ENCODE measurements at regions not wholly inside any gene's neighbourhood (a gene's known extent, or its start where the extent isn't known, plus 50 kb on each side); places are given as distances from the start of the nearest gene placed in this dataset.

- no peak for TF ChIP-seq RAD21 (IDR thresholded peaks at IDR 0.05; ENCODE audit: low read depth)
- TF ChIP-seq REST (IDR thresholded peaks at IDR 0.05; ENCODE audit: low read depth) = no peak
- TF ChIP-seq TEAD4 (IDR thresholded peaks at IDR 0.05) = no peak
Measured at GRCh38 chr5:104088876-104089778, 526.5 kb upstream of the NUDT12 start.

- TF ChIP-seq TEAD4 (IDR thresholded peaks at IDR 0.05) = no peak
- no peak for TF ChIP-seq FOXM1 (IDR thresholded peaks at IDR 0.05; ENCODE audit: borderline replicate concordance, low read depth)
Measured at GRCh38 chr5:104084896-104085295, 522.3 kb upstream of the NUDT12 start.

GRCh38 chr5:104082754-104083153 lies 520.2 kb upstream of the NUDT12 start:
- TF ChIP-seq REST (IDR thresholded peaks at IDR 0.05; ENCODE audit: low read depth) = no peak
- no peak for TF ChIP-seq USF1 (IDR thresholded peaks at IDR 0.05)

- TF ChIP-seq RAD21 (IDR thresholded peaks at IDR 0.05; ENCODE audit: low read depth) (no peak), USF1 (IDR thresholded peaks at IDR 0.05) (no peak), TCF12 (IDR thresholded peaks at IDR 0.05; ENCODE audit: low read depth) (no peak), TEAD4 (IDR thresholded peaks at IDR 0.05) (no peak), ZBTB7A (IDR thresholded peaks at IDR 0.05; ENCODE audit: low read depth) (no peak), YY1 (IDR thresholded peaks at IDR 0.05; ENCODE audit: low read depth) (no peak)
Measured at GRCh38 chr5:104081232-104081631, 518.6 kb upstream of the NUDT12 start.

GRCh38 chr5:104080646-104081175 lies 518.1 kb upstream of the NUDT12 start:
- TF ChIP-seq REST (IDR thresholded peaks at IDR 0.05; ENCODE audit: low read depth) (no peak), MAX (IDR thresholded peaks at IDR 0.05) (no peak), NFIC (IDR thresholded peaks at IDR 0.05) (no peak), TCF12 (IDR thresholded peaks at IDR 0.05; ENCODE audit: low read depth) (no peak), YY1 (IDR thresholded peaks at IDR 0.05; ENCODE audit: low read depth) (no peak), TAF1 (IDR thresholded peaks at IDR 0.05; ENCODE audit: low read depth) (no peak), FOXM1 (IDR thresholded peaks at IDR 0.05; ENCODE audit: borderline replicate concordance, low read depth) (no peak)

GRCh38 chr5:104071887-104072286 lies 509.3 kb upstream of the NUDT12 start:
- no peak for TF ChIP-seq TAF1 (IDR thresholded peaks at IDR 0.05; ENCODE audit: low read depth)
- no peak for TF ChIP-seq REST (IDR thresholded peaks at IDR 0.05; ENCODE audit: low read depth)
- TF ChIP-seq MAX (IDR thresholded peaks at IDR 0.05) = no peak
- TF ChIP-seq EP300 (IDR thresholded peaks at IDR 0.05; ENCODE audit: borderline replicate concordance) = no peak
- TF ChIP-seq NFIC (IDR thresholded peaks at IDR 0.05) = no peak
- no peak for TF ChIP-seq EGR1 (IDR thresholded peaks at IDR 0.05)
- TF ChIP-seq RAD21 (IDR thresholded peaks at IDR 0.05; ENCODE audit: low read depth) = no peak
- TF ChIP-seq CREB1 (IDR thresholded peaks at IDR 0.05; ENCODE audit: low read depth) = no peak
- TF ChIP-seq TCF12 (IDR thresholded peaks at IDR 0.05; ENCODE audit: low read depth) = no peak
- no peak for TF ChIP-seq USF1 (IDR thresholded peaks at IDR 0.05)
- TF ChIP-seq YY1 (IDR thresholded peaks at IDR 0.05; ENCODE audit: low read depth) = no peak
- no peak for TF ChIP-seq CEBPB (IDR thresholded peaks at IDR 0.05)
- TF ChIP-seq ZBTB7A (IDR thresholded peaks at IDR 0.05; ENCODE audit: low read depth) = no peak
- no peak for TF ChIP-seq FOXM1 (IDR thresholded peaks at IDR 0.05; ENCODE audit: borderline replicate concordance, low read depth)
- TF ChIP-seq TEAD4 (IDR thresholded peaks at IDR 0.05) = no peak
